GM12865 (cell line): ENCODE measurements at regions not wholly inside any gene's neighbourhood (a gene's known extent, or its start where the extent isn't known, plus 50 kb on each side); places are given as distances from the start of the nearest gene placed in this dataset.

ENCODE experiments used
- DNase-seq: peaks from one replicate; pipeline ENCODE4 v3.0.0; 2010; ENCODE audit warnings: low read depth
- H3K4me3 ChIP-seq: 2 replicates; pipeline ENCODE4 v1.5.1; 2011; ENCODE audit warnings: mild to moderate bottlenecking, low read depth, low read length, control low read depth
- TF ChIP-seq, protein P1 (sequence below): IDR thresholded peaks from 2 replicates; pipeline ENCODE4 v1.5.1; 2011; ENCODE audit warnings: low read length, control low read depth, low read depth, inconsistent platforms; ENCODE audit not compliant: insufficient read depth; ENCODE audit errors: missing control alignments

DNA sequence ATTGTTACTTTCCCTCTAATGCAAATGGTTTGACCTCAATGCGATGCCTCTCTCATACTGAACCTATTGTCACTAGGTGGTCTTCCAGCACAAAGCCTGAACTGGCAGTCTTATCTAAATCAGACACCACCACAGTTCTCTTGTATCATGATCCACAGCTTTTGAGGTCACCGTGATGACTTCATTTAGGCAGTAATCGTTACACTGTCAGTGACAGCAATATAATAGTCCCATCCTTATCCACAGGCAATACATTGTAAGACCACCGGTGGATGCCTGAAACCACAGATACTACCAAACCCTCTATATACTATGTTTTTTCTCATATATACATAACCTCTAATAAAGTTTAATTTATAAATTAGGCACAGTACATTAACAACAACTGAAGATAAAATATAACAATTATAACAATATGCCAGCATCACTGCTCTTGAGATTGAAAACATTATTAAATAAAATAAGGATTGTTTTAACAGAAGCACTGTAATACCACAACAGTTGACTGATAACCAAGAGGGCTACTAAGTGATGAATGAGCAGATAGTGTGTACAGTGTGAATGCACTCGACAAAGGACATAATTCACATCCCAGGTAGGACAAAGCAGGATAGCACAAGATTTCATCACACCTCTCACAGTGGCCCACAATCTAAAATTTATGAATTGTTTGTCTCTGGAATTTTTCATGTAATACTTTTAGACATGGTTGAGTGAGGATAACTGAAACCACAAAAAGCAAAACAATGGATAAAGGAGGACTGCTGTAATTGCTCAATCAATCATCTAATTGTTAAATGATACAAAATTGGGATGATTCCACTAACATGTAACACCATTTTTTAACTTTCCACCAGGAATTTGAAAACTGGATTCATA lies 419.4 kb downstream of the CENPC start:
- no peak overlapping the region for H3K4me3 ChIP-seq
- TF ChIP-seq, protein P1, sequence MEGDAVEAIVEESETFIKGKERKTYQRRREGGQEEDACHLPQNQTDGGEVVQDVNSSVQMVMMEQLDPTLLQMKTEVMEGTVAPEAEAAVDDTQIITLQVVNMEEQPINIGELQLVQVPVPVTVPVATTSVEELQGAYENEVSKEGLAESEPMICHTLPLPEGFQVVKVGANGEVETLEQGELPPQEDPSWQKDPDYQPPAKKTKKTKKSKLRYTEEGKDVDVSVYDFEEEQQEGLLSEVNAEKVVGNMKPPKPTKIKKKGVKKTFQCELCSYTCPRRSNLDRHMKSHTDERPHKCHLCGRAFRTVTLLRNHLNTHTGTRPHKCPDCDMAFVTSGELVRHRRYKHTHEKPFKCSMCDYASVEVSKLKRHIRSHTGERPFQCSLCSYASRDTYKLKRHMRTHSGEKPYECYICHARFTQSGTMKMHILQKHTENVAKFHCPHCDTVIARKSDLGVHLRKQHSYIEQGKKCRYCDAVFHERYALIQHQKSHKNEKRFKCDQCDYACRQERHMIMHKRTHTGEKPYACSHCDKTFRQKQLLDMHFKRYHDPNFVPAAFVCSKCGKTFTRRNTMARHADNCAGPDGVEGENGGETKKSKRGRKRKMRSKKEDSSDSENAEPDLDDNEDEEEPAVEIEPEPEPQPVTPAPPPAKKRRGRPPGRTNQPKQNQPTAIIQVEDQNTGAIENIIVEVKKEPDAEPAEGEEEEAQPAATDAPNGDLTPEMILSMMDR = no peak
- no peak for DNase-seq

DNA sequence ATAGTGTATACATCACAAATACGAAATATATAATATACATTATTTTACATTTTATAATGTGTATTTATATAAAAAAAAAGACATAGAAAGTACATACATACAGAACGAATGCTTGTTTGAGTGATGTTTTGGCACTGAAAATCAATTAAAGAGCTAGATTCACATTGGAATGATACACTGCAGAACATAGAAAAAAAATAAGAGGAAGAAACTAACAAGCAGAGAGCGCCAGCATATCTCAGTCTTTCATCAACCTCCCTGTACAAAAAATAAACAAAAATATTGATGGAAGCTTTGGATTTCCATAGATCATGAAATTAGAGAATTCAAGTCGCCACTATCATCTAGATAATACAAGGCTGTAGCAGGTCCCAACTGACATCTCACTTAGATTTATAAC lies 420.6 kb downstream of the CENPC start:
- H3K4me3 ChIP-seq = no peak overlapping the region
- TF ChIP-seq, protein P1 = no peak
- DNase-seq = no peak

DNA sequence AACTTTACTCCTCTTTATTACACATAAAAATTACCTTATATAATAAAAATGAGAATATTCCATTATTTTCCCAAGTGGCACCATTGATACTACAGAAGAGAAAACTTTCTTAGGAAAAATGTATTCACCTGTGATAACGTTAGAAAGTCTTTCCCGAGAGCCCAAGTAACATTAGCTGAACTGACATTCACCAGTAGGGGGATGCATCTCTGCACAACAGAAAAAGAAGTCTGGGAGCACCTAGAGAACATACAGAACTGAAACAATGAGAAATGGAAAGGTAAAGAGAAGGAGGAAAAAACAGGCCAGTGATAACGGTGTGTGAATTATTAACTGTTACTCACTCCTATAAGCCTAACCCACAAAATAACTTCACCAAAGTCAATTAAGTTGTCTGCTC lies 423.3 kb downstream of the CENPC start:
- peak; percentile 8 for DNase-seq
- no peak overlapping the region for H3K4me3 ChIP-seq
- TF ChIP-seq, protein P1 = peak; percentile 25

DNA sequence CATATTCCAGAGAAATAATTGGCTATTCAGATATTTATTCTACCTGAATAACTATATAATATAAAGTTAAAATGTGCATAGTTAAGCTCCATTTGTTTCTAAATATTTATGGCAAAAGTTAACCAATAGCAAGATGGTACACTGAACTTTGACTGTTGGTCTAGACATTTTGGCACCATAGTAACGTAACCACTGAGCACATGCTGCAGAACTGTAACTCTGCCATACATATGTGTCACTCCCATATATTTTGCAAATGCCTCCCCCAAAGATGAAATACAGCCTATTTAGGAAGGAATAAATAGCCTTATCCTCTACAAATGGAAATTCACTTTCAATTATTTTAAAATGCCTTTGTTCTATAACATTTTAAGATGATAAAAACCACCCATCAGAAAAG lies 424.9 kb downstream of the CENPC start:
- no peak for DNase-seq
- TF ChIP-seq, protein P1 = no peak
- H3K4me3 ChIP-seq = no peak overlapping the region

DNA sequence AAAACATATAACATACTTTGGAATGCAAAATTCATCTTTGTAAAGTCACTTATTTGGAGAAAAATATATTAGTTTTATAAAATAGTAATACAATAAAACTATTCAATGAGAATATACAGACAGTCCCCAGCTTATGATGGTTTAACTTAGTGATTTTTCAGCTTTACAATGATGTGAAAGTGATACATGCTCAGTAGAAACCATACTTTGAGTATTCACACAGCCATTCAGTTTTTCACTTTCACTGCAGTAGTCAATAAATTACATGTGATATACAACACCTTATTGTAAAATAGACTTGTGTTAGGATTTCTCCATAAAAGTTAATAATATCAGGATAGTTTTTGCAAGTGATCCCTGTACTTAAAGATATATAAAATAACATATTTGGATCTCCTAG lies 436.0 kb downstream of the CENPC start:
- TF ChIP-seq, protein P1 = no peak
- no peak overlapping the region for H3K4me3 ChIP-seq
- DNase-seq = no peak

DNA sequence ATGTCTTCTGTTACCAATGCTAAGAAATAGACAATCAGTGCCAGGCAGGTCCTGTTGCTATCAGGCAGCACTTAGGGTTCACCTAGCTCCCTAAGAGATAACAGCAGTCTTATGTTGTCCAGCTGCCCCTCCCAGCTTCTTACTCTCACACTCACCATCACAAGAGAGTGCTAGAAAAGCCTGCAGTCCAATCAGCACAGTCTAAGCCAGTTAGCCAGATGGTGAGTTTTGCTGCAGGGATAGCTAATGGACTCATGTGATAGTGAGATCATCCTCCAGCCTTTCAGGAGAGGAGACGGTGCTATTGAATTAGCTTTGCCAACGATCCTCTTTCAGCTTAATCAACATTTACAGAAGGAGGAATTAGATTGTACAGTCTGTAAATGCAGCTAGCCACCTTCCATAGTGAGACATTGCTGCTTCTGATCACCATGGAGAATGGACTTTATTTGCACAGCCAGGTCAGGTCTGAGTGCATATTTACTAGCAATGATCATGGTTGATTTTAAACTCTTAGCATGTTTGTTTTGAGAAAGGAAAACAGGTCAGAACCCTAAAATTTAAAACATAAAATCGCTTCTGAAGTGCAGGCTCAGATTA lies 438.3 kb downstream of the CENPC start:
- TF ChIP-seq, protein P1 = no peak
- H3K4me3 ChIP-seq = no peak overlapping the region
- DNase-seq = no peak
